H9 (cell line): ENCODE measurements at regions not wholly inside any gene's neighbourhood (a gene's known extent, or its start where the extent isn't known, plus 50 kb on each side); places are given as distances from the start of the nearest gene placed in this dataset.

Experiments
- DNase-seq: peaks from one replicate; pipeline ENCODE4 v3.0.0-alpha.2; 2017
- H2AFZ ChIP-seq: one replicate; pipeline ENCODE4 v1.6.1; 2013; ENCODE audit warnings: mild to moderate bottlenecking, low read length, control low read depth, moderate library complexity
- H2AK5ac ChIP-seq: 2 replicates; pipeline ENCODE4 v1.6.1; 2013; ENCODE audit warnings: low read length, control low read depth, mixed read lengths; ENCODE audit not compliant: insufficient read length
- H2BK120ac ChIP-seq: one replicate; pipeline ENCODE4 v1.6.1; 2013; ENCODE audit warnings: low read depth, mild to moderate bottlenecking, low read length, control low read depth, inconsistent platforms; ENCODE audit not compliant: poor library complexity, severe bottlenecking
- H2BK12ac ChIP-seq: 2 replicates; pipeline ENCODE4 v1.6.1; 2013; ENCODE audit warnings: low read length, control low read depth, mixed read lengths, low read depth; ENCODE audit not compliant: insufficient read length
- H2BK15ac ChIP-seq: 2 replicates; pipeline ENCODE4 v1.6.1; 2013; ENCODE audit warnings: low read depth, low read length, control low read depth
- H2BK20ac ChIP-seq: one replicate; pipeline ENCODE4 v1.6.1; 2013; ENCODE audit warnings: low read depth, mild to moderate bottlenecking, low read length, control low read depth, inconsistent platforms; ENCODE audit not compliant: poor library complexity, severe bottlenecking
- H2BK5ac ChIP-seq: 2 replicates; pipeline ENCODE4 v1.6.1; 2013; ENCODE audit warnings: low read length, control low read depth, mixed read lengths; ENCODE audit not compliant: insufficient read length
- H3K14ac ChIP-seq: 2 replicates; pipeline ENCODE4 v1.6.1; 2013; ENCODE audit warnings: low read length, control low read depth; ENCODE audit not compliant: insufficient read depth
- H3K18ac ChIP-seq: 2 replicates; pipeline ENCODE4 v1.6.1; 2013; ENCODE audit warnings: low read depth, mild to moderate bottlenecking, mixed read lengths, low read length, control low read depth; ENCODE audit not compliant: insufficient read length
- H3K23ac ChIP-seq: 2 replicates; pipeline ENCODE4 v1.6.1; 2013; ENCODE audit warnings: low read length, control low read depth, mixed read lengths, low read depth; ENCODE audit not compliant: insufficient read length
- H3K23me2 ChIP-seq: 2 replicates; pipeline ENCODE4 v1.6.1; 2013; ENCODE audit warnings: low read depth, mild to moderate bottlenecking, mixed read lengths, low read length, control low read depth; ENCODE audit not compliant: insufficient read length, poor library complexity, severe bottlenecking
- H3K27ac ChIP-seq: 2 replicates; pipeline ENCODE4 v1.5.1; 2013; ENCODE audit warnings: low read length, control low read depth, mixed read lengths, low read depth; ENCODE audit not compliant: insufficient read length
- H3K27me3 ChIP-seq: 2 replicates; pipeline ENCODE4 v1.6.1; 2013; ENCODE audit warnings: low read length, control low read depth, inconsistent platforms; ENCODE audit not compliant: insufficient read depth
- H3K4ac ChIP-seq: 2 replicates; pipeline ENCODE4 v1.6.1; 2013; ENCODE audit warnings: low read depth, mild to moderate bottlenecking, control low read depth, inconsistent platforms, low read length, moderate library complexity
- H3K4me1 ChIP-seq: 2 replicates; pipeline ENCODE4 v1.6.1; 2013; ENCODE audit warnings: low read length, control low read depth, inconsistent platforms; ENCODE audit not compliant: insufficient read depth
- H3K4me2 ChIP-seq: 2 replicates; pipeline ENCODE4 v1.6.1; 2013; ENCODE audit warnings: low read length, control low read depth, mixed read lengths; ENCODE audit not compliant: insufficient read length, insufficient read depth
- H3K56ac ChIP-seq: 2 replicates; pipeline ENCODE4 v1.6.1; 2013; ENCODE audit warnings: low read depth, mild to moderate bottlenecking, mixed read lengths, low read length, control low read depth; ENCODE audit not compliant: insufficient read length
- H3K79me1 ChIP-seq: 2 replicates; pipeline ENCODE4 v1.6.1; 2013; ENCODE audit warnings: low read depth, mild to moderate bottlenecking, moderate library complexity, low read length, control low read depth, inconsistent platforms; ENCODE audit not compliant: insufficient read depth, poor library complexity, severe bottlenecking
- H3K79me2 ChIP-seq: 2 replicates; pipeline ENCODE4 v1.6.1; 2013; ENCODE audit warnings: low read length, control low read depth, inconsistent platforms; ENCODE audit not compliant: insufficient read depth
- H3K9ac ChIP-seq: 2 replicates; pipeline ENCODE4 v1.6.1; 2013; ENCODE audit warnings: low read length, control low read depth, mixed read lengths; ENCODE audit not compliant: insufficient read length; ENCODE audit errors: extremely low read depth
- H3K9me3 ChIP-seq: one replicate; pipeline ENCODE4 v1.6.1; 2013; ENCODE audit warnings: low read depth, low read length, inconsistent platforms; ENCODE audit not compliant: control insufficient read depth
- H3T11ph ChIP-seq: one replicate; pipeline ENCODE4 v1.6.1; 2013; ENCODE audit warnings: mild to moderate bottlenecking, low read length, control low read depth, inconsistent platforms
- H4K20me1 ChIP-seq: one replicate; pipeline ENCODE4 v1.6.1; 2013; ENCODE audit not compliant: control insufficient read depth, insufficient read length, insufficient read depth
- H4K5ac ChIP-seq: 2 replicates; pipeline ENCODE4 v1.6.1; 2013; ENCODE audit warnings: low read depth, mild to moderate bottlenecking, mixed read lengths, low read length, control low read depth; ENCODE audit not compliant: insufficient read length
- H4K8ac ChIP-seq: replicated peaks from 2 replicates; pipeline ENCODE4 v1.6.1; 2013; ENCODE audit warnings: low read length, control low read depth, mixed read lengths, low read depth; ENCODE audit not compliant: insufficient read length
- H4K91ac ChIP-seq: 2 replicates; pipeline ENCODE4 v1.6.1; 2013; ENCODE audit warnings: low read depth, mild to moderate bottlenecking, moderate library complexity, mixed read lengths, low read length, control low read depth; ENCODE audit not compliant: insufficient read length
- H3K27ac Mint-ChIP-seq, 3 experiments: 2 replicates in 2 of 3; 3 replicates in 1 of 3; pipeline ENCODE4 v1.8.0; 2020 to 2021; ENCODE audit warnings: mixed read lengths in 3 of 3, mild to moderate bottlenecking in 1 of 3, moderate library complexity in 1 of 3
- H3K27me3 Mint-ChIP-seq: 2 replicates; pipeline ENCODE4 v1.8.0; 2021; ENCODE audit warnings: low read depth, mild to moderate bottlenecking, moderate library complexity, mixed read lengths
- H3K36me3 Mint-ChIP-seq, 3 experiments: 2 replicates in 2 of 3; 3 replicates in 1 of 3; pipeline ENCODE4 v1.8.0; 2020 to 2021; ENCODE audit warnings: low read depth in 3 of 3, mixed read lengths in 3 of 3; ENCODE audit not compliant: insufficient read depth in 1 of 3
- H3K4me1 Mint-ChIP-seq, 2 experiments: 2 replicates each; pipeline ENCODE4 v1.8.0; 2020; ENCODE audit warnings: mixed read lengths in 2 of 2
- H3K4me3 Mint-ChIP-seq, 2 experiments: 2 replicates in 1 of 2; 3 replicates in 1 of 2; pipeline ENCODE4 v1.8.0; 2020 to 2021; ENCODE audit warnings: mild to moderate bottlenecking in 2 of 2, mixed read lengths in 2 of 2, moderate library complexity in 1 of 2
- H3K9me3 Mint-ChIP-seq, 2 experiments: 2 replicates in 1 of 2; 3 replicates in 1 of 2; pipeline ENCODE4 v1.8.0; 2020; ENCODE audit warnings: mild to moderate bottlenecking in 2 of 2, mixed read lengths in 2 of 2, moderate library complexity in 1 of 2
- WGBS: extraction: QIAGEN DNeasy Blood & Tissue Kit; methylation state at CpG from one replicate; pipeline ENCODE4 v1.1.7; 2013; ENCODE audit warnings: missing lambda C conversion rate, low lambda C conversion rate, mixed read lengths; ENCODE audit not compliant: insufficient read length; ENCODE audit errors: extremely low coverage; 5-methylcytosine and 5-hydroxymethylcytosine counted together
- TF ChIP-seq, protein P1 (sequence below): fragments of 200-600 bp; sonication (generic); conservative IDR thresholded peaks from 3 replicates; pipeline ENCODE4 v1.8.0; 2021; ENCODE audit warnings: antibody characterized with exemption, mild to moderate bottlenecking

DNA sequence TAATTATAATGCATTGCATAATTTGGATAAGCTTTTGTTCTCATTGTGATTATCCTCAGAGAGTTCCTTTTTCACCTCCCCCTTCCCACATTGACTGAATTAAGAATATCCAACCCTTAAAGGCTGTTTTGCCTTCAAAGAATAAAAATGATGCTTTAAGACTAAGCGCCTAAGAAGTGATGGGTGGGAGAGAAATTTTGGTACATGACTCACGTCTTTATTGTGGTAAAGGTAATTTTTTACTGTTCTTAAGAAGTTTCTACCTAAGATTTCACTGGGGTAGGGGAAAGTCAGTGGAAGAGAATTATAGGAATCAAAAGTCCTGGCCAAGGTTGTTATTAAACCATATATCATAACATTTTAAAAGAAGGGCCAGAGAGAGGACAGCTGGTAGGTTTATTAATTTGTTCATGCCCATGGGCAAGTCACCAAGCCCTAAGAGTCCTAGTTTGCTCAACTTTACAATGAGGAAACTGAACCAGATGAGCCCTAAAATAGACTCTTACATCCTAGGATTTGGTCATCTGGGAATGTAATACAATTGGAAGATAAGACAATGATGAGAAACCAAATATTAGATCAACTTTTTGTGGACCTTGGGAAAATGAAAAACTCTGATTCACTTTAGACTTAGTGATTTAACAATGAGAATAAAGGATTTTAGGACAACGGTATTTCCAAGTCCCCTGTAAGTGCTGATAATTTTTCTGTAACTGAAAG lies 101.1 kb upstream of the RASGRP1 start:
- H3K79me1 ChIP-seq: no peaks in the 10 kb centered on the region
- TF ChIP-seq, protein P1, sequence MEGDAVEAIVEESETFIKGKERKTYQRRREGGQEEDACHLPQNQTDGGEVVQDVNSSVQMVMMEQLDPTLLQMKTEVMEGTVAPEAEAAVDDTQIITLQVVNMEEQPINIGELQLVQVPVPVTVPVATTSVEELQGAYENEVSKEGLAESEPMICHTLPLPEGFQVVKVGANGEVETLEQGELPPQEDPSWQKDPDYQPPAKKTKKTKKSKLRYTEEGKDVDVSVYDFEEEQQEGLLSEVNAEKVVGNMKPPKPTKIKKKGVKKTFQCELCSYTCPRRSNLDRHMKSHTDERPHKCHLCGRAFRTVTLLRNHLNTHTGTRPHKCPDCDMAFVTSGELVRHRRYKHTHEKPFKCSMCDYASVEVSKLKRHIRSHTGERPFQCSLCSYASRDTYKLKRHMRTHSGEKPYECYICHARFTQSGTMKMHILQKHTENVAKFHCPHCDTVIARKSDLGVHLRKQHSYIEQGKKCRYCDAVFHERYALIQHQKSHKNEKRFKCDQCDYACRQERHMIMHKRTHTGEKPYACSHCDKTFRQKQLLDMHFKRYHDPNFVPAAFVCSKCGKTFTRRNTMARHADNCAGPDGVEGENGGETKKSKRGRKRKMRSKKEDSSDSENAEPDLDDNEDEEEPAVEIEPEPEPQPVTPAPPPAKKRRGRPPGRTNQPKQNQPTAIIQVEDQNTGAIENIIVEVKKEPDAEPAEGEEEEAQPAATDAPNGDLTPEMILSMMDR: no peak
- H2BK5ac ChIP-seq: no peak overlapping the region
- no peaks in the 10 kb centered on the region for H3K79me2 ChIP-seq
- no peak overlapping the region for H4K8ac ChIP-seq
- Mint-ChIP-seq H3K9me3 (no peaks in the 10 kb centered on the region), H3K27me3 (peaks cover 5% of the 10 kb centered on the region), H3K36me3 (no peaks in the 10 kb centered on the region), H3K4me1 (peaks cover 2 to 3% of the 10 kb centered on the region in 2 experiments; a peak in 3 of 4 replicates), H3K4me3 (no peak overlapping the region), H3K27ac (no peak overlapping the region)
- no peak overlapping the region for H2BK20ac ChIP-seq
- H3K4me1 ChIP-seq: no peaks in the 10 kb centered on the region
- no peaks in the 10 kb centered on the region for H3K9me3 ChIP-seq
- H2AFZ ChIP-seq: no peak overlapping the region
- H4K91ac ChIP-seq: no peak overlapping the region
- H3K14ac ChIP-seq: no peak overlapping the region
- no peak overlapping the region for H3K18ac ChIP-seq
- no peaks in the 10 kb centered on the region for H3K23me2 ChIP-seq
- no peak overlapping the region for H3K9ac ChIP-seq
- no peak overlapping the region for H3K27ac ChIP-seq
- H3K4ac ChIP-seq: no peak overlapping the region
- no CpG with 5 or more reads among the region's 3 CpGs for WGBS
- no peak overlapping the region for H2BK120ac ChIP-seq
- no peak overlapping the region for H3T11ph ChIP-seq
- no peak overlapping the region for H2AK5ac ChIP-seq
- H3K56ac ChIP-seq: no peak overlapping the region
- no peak overlapping the region for H2BK12ac ChIP-seq
- DNase-seq: no peak
- no peaks in the 10 kb centered on the region for H3K27me3 ChIP-seq
- H2BK15ac ChIP-seq: no peak overlapping the region
- H3K23ac ChIP-seq: no peak overlapping the region
- no peak overlapping the region for H4K5ac ChIP-seq
- no peak overlapping the region for H3K4me2 ChIP-seq
- no peaks in the 10 kb centered on the region for H4K20me1 ChIP-seq
